Nephron (organoid): ENCODE measurements at regions not wholly inside any gene's neighbourhood (a gene's known extent, or its start where the extent isn't known, plus 50 kb on each side); places are given as distances from the start of the nearest gene placed in this dataset.

Experiments used
- H3K27ac Mint-ChIP-seq, 3 experiments: 2 replicates each; pipeline ENCODE4 v1.8.0; 2020; ENCODE audit warnings: mixed read lengths in 3 of 3, mild to moderate bottlenecking in 2 of 3, moderate library complexity in 1 of 3
- H3K27me3 Mint-ChIP-seq: 2 replicates; pipeline ENCODE4 v1.8.0; 2021; ENCODE audit warnings: low read depth, mild to moderate bottlenecking, moderate library complexity, mixed read lengths
- H3K36me3 Mint-ChIP-seq: 2 replicates; pipeline ENCODE4 v1.8.0; 2020; ENCODE audit warnings: low read depth, mixed read lengths
- H3K4me1 Mint-ChIP-seq: 2 replicates; pipeline ENCODE4 v1.8.0; 2020; ENCODE audit warnings: mixed read lengths
- H3K4me3 Mint-ChIP-seq, 3 experiments: 2 replicates each; pipeline ENCODE4 v1.8.0; 2020; ENCODE audit warnings: mild to moderate bottlenecking in 3 of 3, mixed read lengths in 3 of 3, moderate library complexity in 2 of 3
- H3K9me3 Mint-ChIP-seq: 2 replicates; pipeline ENCODE4 v1.8.0; 2020; ENCODE audit warnings: mixed read lengths
- CTCF ChIP-seq, 3 experiments: fragments of 200-600 bp; sonication (generic); IDR thresholded peaks; one replicate each; pipeline ENCODE4 v1.5.0; 2021; ENCODE audit warnings: antibody characterized with exemption in 3 of 3; ENCODE audit not compliant: unreplicated experiment in 3 of 3

GRCh38 chr6:99836471-99836870 is 157.6 kb downstream of the MCHR2 start:
- Mint-ChIP-seq H3K36me3 (no peaks in the 10 kb centered on the region), H3K4me3 (no peak overlapping the region), H3K27me3 (no peaks in the 10 kb centered on the region), H3K9me3 (no peaks in the 10 kb centered on the region), H3K4me1 (no peaks in the 10 kb centered on the region), H3K27ac (no peak overlapping the region)
- no peak for TF ChIP-seq CTCF (IDR thresholded peaks at IDR 0.05; ENCODE audit: unreplicated experiment in 3 of 3)

- no peak for TF ChIP-seq CTCF (IDR thresholded peaks at IDR 0.05; ENCODE audit: unreplicated experiment in 3 of 3)
- Mint-ChIP-seq H3K4me3 (no peak overlapping the region), H3K27ac (no peak overlapping the region)
Observed at GRCh38 chr6:99838607-99839006, 155.4 kb downstream of the MCHR2 start.

GRCh38 chr6:99841297-99841696 is 152.7 kb downstream of the MCHR2 start:
- Mint-ChIP-seq H3K36me3 (no peaks in the 10 kb centered on the region), H3K9me3 (no peaks in the 10 kb centered on the region), H3K4me3 (no peak overlapping the region), H3K27ac (no peak overlapping the region), H3K4me1 (no peaks in the 10 kb centered on the region), H3K27me3 (no peaks in the 10 kb centered on the region)
- no peak for TF ChIP-seq CTCF (IDR thresholded peaks at IDR 0.05; ENCODE audit: unreplicated experiment in 3 of 3)

More at GRCh38 chr6:99838607-99839006, 155.4 kb downstream of the MCHR2 start:
- Mint-ChIP-seq H3K36me3 (no peaks in the 10 kb centered on the region), H3K9me3 (no peaks in the 10 kb centered on the region), H3K27me3 (no peaks in the 10 kb centered on the region), H3K4me1 (no peaks in the 10 kb centered on the region)

- Mint-ChIP-seq H3K9me3 (no peaks in the 10 kb centered on the region), H3K4me1 (no peaks in the 10 kb centered on the region), H3K27ac (no peak overlapping the region), H3K36me3 (no peaks in the 10 kb centered on the region), H3K4me3 (no peak overlapping the region), H3K27me3 (no peaks in the 10 kb centered on the region)
- TF ChIP-seq CTCF (IDR thresholded peaks at IDR 0.05; ENCODE audit: unreplicated experiment in 3 of 3) = no peak
Observed at GRCh38 chr6:99846006-99846405, 148.0 kb downstream of the MCHR2 start.

GRCh38 chr6:99850841-99851240 is 143.2 kb downstream of the MCHR2 start:
- TF ChIP-seq CTCF (IDR thresholded peaks at IDR 0.05; ENCODE audit: unreplicated experiment in 3 of 3) = no peak
- Mint-ChIP-seq H3K4me1 (no peaks in the 10 kb centered on the region), H3K27me3 (peaks cover 3% of the 10 kb centered on the region), H3K9me3 (no peaks in the 10 kb centered on the region), H3K27ac (no peak overlapping the region), H3K36me3 (no peaks in the 10 kb centered on the region), H3K4me3 (no peak overlapping the region)

- H3K4me3 Mint-ChIP-seq = no peak overlapping the region
- no peaks in the 10 kb centered on the region for H3K36me3 Mint-ChIP-seq
- no peak overlapping the region for H3K27ac Mint-ChIP-seq
- H3K27me3 Mint-ChIP-seq = peaks cover 3% of the 10 kb centered on the region
- peaks cover 5% of the 10 kb centered on the region for H3K9me3 Mint-ChIP-seq
- no peak for TF ChIP-seq CTCF (IDR thresholded peaks at IDR 0.05; ENCODE audit: unreplicated experiment in 3 of 3)
- no peaks in the 10 kb centered on the region for H3K4me1 Mint-ChIP-seq
Observed at GRCh38 chr6:99852031-99852430, 142.0 kb downstream of the MCHR2 start.
